ENCODE measurements at regions not wholly inside any gene's neighbourhood (a gene's known extent, or its start where the extent isn't known, plus 50 kb on each side); places are given as distances from the start of the nearest gene placed in this dataset.

DNA sequence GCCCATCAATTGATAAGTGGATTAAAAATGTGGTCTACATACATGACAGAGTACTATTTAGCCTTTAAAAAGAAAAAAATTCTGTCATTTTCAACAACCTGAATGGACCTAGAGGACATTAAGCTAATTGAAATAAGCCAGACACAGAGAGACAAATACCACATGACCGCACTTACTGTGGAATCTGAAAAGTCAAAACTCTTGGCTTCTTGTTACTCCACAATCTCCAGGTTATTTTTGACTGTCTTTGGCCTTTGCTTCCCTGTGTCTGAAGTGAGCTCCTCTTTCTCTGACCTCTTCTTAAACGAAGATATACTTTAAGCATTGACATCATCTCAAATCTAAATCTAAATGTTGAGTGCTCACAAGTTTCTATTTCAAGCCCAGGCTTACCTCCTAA, 265.5 kb upstream of the ADRA1B start:
- TF ChIP-seq CTCF (IDR thresholded peaks at IDR 0.05) (no peak), POLR2A (IDR thresholded peaks at IDR 0.05) (no peak)

Data from uterus (tissue), 2 donors.